GM21723 (cell line): ENCODE measurements at regions not wholly inside any gene's neighbourhood (a gene's known extent, or its start where the extent isn't known, plus 50 kb on each side); places are given as distances from the start of the nearest gene placed in this dataset.

Experiments used
- ATAC-seq: cut with Tn5 transposase; IDR thresholded peaks from one replicate; pipeline ENCODE4 v1.9.1; 2021; ENCODE audit warnings: mild to moderate bottlenecking, moderate library complexity; ENCODE audit not compliant: unreplicated experiment

- ATAC-seq: no peak
These were observed 516.9 kb upstream of the ZNF608 start for GRCh38 chr5:125263356-125263755.

GRCh38 chr5:125266106-125266505 is 519.7 kb upstream of the ZNF608 start:
- ATAC-seq: no peak

- no peak for ATAC-seq
These were observed 521.3 kb upstream of the ZNF608 start for GRCh38 chr5:125267636-125268248.

DNA sequence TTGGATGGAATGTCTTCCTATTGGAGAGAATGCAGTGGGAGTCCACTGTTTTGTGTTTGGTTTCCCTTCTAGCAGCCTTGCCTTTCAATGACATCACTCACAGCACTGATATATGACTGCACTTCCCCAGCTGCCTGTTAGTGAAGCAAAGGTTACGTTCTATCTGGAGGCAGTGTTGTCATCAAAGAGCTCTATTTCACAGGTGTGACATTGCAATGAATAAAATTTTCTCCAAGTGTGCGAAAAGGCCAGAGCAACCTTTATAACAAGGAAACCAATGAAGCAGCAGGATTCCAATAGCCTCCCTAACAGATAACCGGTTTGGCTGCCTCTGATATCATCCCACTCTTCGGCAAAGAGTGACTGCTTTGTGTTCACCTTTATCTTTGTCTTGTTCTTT is 523.5 kb upstream of the ZNF608 start:
- ATAC-seq: no peak

DNA sequence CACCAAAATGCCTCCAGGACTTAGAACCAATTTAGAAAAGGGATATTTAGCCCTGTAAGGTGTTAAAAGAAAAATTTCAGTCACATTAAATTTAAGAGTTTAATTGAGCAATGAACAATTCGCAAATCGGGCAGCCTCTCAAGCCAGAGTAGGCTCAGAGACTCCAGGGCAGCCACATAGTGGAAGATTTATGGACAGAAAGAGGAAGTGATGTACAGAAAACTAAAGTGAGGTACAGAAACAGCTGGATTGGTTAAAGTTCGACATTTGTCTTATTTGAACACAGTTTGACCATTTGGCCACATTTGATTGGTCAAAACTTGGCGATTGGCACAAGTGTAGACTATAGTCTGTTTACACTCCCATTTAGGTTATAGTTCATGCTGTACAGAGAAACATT is 525.9 kb upstream of the ZNF608 start:
- no peak for ATAC-seq

DNA sequence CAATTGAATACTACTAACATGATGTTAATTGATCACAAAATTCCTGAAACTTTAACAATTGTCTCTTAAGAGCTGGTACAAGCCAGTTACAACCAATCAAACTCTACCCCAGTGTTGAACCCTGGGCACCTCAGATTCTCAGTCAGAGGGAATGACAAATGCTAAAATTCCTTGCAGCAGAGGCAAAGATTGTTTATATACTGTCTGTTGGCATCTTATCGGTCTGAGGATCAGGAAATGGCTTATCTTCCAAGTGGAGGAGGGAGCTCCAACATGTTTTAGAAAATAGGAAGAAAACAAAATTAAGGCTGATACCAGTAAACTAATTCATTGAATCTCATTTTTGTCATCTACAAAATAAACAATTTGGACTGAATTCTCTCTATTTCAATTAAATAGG is 527.8 kb upstream of the ZNF608 start:
- ATAC-seq: no peak

- no peak for ATAC-seq
These were observed 528.7 kb upstream of the ZNF608 start for GRCh38 chr5:125274938-125275724.

GRCh38 chr5:125275725-125276090 is 529.3 kb upstream of the ZNF608 start:
- ATAC-seq: no peak

DNA sequence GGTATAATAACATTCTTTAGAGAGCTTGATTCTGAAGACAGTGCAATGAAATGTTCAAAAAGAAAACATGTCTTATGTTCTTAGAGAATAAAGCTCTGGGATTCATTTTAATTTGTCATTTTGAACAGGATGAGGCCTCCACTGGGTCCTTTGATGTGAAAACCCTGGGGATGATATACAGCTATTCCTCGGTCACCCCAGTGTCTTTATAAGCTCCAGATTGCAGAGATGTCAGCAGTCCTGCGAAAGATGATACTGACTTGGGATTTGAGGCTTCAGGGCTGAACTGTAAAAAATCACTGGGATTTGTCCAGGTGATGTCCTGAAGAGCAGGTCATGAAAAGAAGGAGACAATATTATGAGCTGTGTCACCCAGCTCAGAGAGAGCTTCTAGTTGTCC is 529.7 kb upstream of the ZNF608 start:
- ATAC-seq: no peak

GRCh38 chr5:125277494-125278154 is 531.2 kb upstream of the ZNF608 start:
- ATAC-seq: no peak

GRCh38 chr5:125278711-125279110 is 532.3 kb upstream of the ZNF608 start:
- ATAC-seq: no peak

GRCh38 chr5:125281667-125282066 is 535.2 kb upstream of the ZNF608 start:
- ATAC-seq: no peak

DNA sequence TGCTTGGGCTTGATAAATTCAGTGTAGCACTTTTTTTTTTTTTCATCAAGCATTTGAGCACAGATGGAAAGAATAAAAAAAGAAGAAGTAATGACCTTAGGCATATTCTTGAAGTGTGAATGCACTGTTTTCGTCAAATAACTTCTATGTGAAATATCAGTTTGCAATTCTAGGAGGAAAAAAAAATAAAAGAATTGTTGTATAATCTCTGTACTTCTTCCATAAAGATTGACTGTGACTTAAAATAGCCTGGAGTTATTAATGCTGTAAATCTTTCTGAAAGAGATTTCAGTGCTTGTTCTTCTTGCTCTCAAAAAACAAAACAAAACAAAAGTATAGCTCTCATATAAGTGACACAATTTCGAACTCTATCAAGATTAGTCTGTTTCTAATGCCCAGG is 536.9 kb upstream of the ZNF608 start:
- no peak for ATAC-seq

- no peak for ATAC-seq
These were observed 539.8 kb upstream of the ZNF608 start for GRCh38 chr5:125286271-125286670.

- no peak for ATAC-seq
These were observed 543.2 kb upstream of the ZNF608 start for GRCh38 chr5:125289606-125290005.

DNA sequence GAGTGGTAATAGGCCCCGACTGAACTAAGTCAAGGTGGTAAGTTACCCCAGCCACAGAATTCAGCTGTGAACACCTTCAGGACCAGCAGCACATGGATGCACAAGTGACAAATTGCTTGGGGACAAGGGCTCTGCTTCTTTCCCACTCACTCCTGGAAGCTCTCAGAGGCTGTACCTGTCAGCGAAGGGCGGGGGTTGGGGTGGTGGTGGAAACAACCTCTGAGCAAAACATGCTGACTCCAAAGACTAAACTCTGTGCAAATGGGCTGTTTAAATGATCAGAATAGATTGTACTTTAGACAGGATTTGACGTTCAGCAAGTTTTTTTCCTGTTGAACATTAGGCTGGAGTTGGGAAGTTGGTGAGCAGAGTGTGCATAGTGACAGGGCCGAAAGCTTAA is 544.5 kb upstream of the ZNF608 start:
- ATAC-seq: no peak

- ATAC-seq: no peak
These were observed 545.0 kb upstream of the ZNF608 start for GRCh38 chr5:125291447-125291846.

DNA sequence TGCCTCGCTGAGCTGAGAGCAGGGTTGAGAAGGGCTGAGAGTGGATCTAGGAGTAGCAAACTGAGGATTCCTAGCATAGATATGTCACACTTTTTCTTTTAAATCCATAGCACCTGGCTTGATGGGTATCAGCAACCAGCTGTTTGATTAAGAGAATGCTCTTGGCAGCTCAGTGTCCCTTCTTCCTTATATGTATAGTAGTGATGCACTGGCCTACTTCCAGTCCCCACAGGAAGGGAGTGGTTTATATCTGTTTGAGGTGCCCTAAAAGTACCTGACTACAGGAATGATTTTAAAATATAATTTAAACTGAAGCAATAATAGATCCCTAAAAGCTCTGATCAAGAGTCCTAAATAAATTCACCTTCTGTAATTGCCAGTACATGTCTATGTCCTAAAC is 546.8 kb upstream of the ZNF608 start:
- ATAC-seq: no peak

DNA sequence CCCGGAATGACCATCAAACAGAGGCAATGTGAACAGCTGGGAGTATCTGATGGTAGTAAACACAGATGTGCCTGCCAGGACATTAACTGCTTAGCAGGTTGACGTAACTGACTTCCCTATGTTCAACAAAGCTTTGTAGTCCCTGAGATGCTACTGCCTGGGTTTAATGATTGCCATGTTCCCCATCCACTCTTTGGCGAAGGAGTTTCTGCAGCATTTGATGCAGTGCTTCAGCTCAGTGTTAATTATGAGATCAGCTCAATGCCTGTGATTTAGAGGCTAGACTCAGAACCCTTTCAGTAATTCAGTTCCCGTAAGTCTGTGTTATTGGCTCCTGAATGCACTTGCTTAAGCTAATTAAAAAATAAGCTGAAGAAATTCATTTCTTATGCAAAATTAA is 547.3 kb upstream of the ZNF608 start:
- no peak for ATAC-seq

DNA sequence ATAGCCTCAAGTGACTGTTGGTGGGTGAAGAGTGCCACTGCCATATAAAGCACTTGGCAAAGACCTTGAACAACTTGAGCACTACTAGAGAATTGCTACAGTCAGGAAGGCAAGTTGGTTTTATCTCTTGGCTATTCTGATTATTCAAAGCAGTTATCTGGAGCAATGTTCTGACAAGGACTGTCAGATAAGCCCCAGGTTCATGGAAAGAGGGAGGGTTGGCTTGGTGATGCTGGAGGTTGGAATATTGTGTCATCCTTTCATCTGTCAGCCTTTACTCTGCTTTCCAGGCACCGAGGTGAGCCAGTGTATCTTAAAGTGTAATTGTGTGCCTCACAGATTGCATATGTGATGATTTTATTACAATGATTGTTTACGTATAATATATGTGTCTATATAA is 548.4 kb upstream of the ZNF608 start:
- ATAC-seq: no peak

- ATAC-seq: peak; percentile 52
These were observed 549.0 kb upstream of the ZNF608 start for GRCh38 chr5:125295405-125295872.

DNA sequence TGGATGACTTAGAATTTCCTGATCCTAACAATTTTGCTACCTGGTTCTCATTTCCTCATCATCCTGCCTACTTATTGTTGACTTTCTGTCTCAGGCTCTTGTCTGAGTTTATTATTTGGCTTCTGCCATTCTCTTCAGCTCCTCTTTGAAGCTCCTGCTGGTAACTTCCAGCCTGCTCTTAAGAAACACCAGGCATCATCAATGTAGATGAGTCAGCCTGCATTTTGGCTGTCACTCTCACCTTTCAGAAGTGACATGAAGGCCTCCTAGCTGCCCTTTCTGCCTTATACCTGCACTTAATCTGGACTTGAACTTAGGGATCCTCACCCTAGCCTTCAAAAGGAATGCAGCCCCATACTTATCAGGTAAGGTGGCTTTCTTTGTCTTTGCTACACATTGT is 551.8 kb upstream of the ZNF608 start:
- ATAC-seq: no peak
